H1 (cell line): ENCODE measurements at regions not wholly inside any gene's neighbourhood (a gene's known extent, or its start where the extent isn't known, plus 50 kb on each side); places are given as distances from the start of the nearest gene placed in this dataset.

Source experiments
- CTCF ChIA-PET: fragments of 300-600 bp; sonication (Branson Sonifier 250); formaldehyde crosslinking; loops from one replicate; lab custom pipeline; 2021; ENCODE audit not compliant: partially characterized antibody; lab: Charles Lee
- POLR2A ChIA-PET: fragments of 300-600 bp; sonication (Branson Sonifier 250); formaldehyde crosslinking; loops from one replicate; lab custom pipeline; 2021; ENCODE audit warnings: inconsistent platforms; ENCODE audit not compliant: partially characterized antibody; lab: Charles Lee
- DNase-seq, 2 experiments: peaks; one replicate each; pipeline versions ENCODE4 v3.0.0 to v3.0.0-alpha.2; 2010 to 2022; ENCODE audit warnings: low spot score in 2 of 2, low read depth in 1 of 2, mixed read lengths in 1 of 2
- FAIRE-seq: peaks from 2 replicates; lab custom pipeline; 2011; peaks lifted over from hg19 to GRCh38; lab: Jason Lieb, UNC
- H2AFZ ChIP-seq: 2 replicates; pipeline ENCODE4 v1.8.1; 2012; ENCODE audit warnings: low read length, inconsistent platforms
- H2AK5ac ChIP-seq: 2 replicates; pipeline ENCODE4 v1.6.1; 2013; ENCODE audit warnings: low read depth, low read length
- H2BK120ac ChIP-seq: replicated peaks from 2 replicates; pipeline ENCODE3; 2013; ENCODE audit warnings: low read depth, low read length, inconsistent platforms
- H2BK12ac ChIP-seq: 2 replicates; pipeline ENCODE4 v1.6.1; 2013; ENCODE audit warnings: low read depth, low read length
- H2BK15ac ChIP-seq: 2 replicates; pipeline ENCODE4 v1.6.1; 2013; ENCODE audit warnings: low read length
- H2BK20ac ChIP-seq: 2 replicates; pipeline ENCODE4 v1.6.1; 2013; ENCODE audit warnings: low read length
- H2BK5ac ChIP-seq: 2 replicates; pipeline ENCODE4 v1.6.1; 2013; ENCODE audit warnings: low read depth, low read length
- H3K14ac ChIP-seq: 2 replicates; pipeline ENCODE4 v1.6.1; 2013; ENCODE audit warnings: inconsistent platforms; ENCODE audit not compliant: insufficient read length
- H3K18ac ChIP-seq: 2 replicates; pipeline ENCODE4 v1.6.1; 2013; ENCODE audit warnings: low read length; ENCODE audit errors: extremely low read depth
- H3K23ac ChIP-seq: 2 replicates; pipeline ENCODE4 v1.6.1; 2013; ENCODE audit warnings: inconsistent platforms; ENCODE audit not compliant: insufficient read length
- H3K23me2 ChIP-seq: 2 replicates; pipeline ENCODE4 v1.6.1; 2013; ENCODE audit warnings: low read depth, low read length
- H3K27ac ChIP-seq: 2 replicates; pipeline ENCODE4 v1.6.1; 2011; ENCODE audit warnings: low read depth, low read length, inconsistent platforms
- H3K27me3 ChIP-seq, 4 experiments: replicated peaks in 1 of 4; 1 replicate in 1 of 4; 2 replicates in 3 of 4; pipeline versions ENCODE4 v1.6.1 to v1.8.1; 2011 to 2013; ENCODE audit warnings: low read length in 3 of 4, mild to moderate bottlenecking in 3 of 4, inconsistent platforms in 2 of 4, mixed read lengths in 2 of 4, moderate library complexity in 1 of 4; ENCODE audit not compliant: control insufficient read depth in 3 of 4, insufficient read depth in 3 of 4; ENCODE audit errors: extremely low read depth in 1 of 4
- H3K36me3 ChIP-seq, 4 experiments: 2 replicates each; pipeline versions ENCODE4 v1.6.1 to v1.8.1; 2011 to 2013; ENCODE audit warnings: mild to moderate bottlenecking in 4 of 4, low read length in 3 of 4, moderate library complexity in 2 of 4, control low read depth in 1 of 4, inconsistent platforms in 1 of 4; ENCODE audit not compliant: insufficient read depth in 4 of 4, control insufficient read depth in 2 of 4
- H3K4ac ChIP-seq: replicated peaks from 2 replicates; pipeline ENCODE3; 2013; ENCODE audit warnings: low read length, low read depth, mixed read lengths, inconsistent platforms; ENCODE audit not compliant: insufficient read length
- H3K4me1 ChIP-seq, 4 experiments: replicated peaks in 1 of 4; 1 replicate in 1 of 4; 2 replicates in 3 of 4; pipeline versions ENCODE4 v1.6.1 to v1.8.1; 2011 to 2013; ENCODE audit warnings: low read length in 3 of 4, inconsistent platforms in 2 of 4, mixed read lengths in 1 of 4; ENCODE audit not compliant: insufficient read depth in 4 of 4, control insufficient read depth in 3 of 4
- H3K4me2 ChIP-seq, 2 experiments: 2 replicates each; pipeline versions ENCODE4 v1.6.1 to v1.8.1; 2011 to 2013; ENCODE audit warnings: low read depth in 2 of 2, low read length in 2 of 2, control low read depth in 1 of 2, inconsistent platforms in 1 of 2, mild to moderate bottlenecking in 1 of 2; ENCODE audit not compliant: insufficient read depth in 1 of 2
- H3K4me3 ChIP-seq, 4 experiments: fragments of 200-600, 300-600 bp in 1 of 4; sonication (generic), shearing (Covaris generic), sonication (Bioruptor Twin) in 1 of 4; 2 replicates each; pipeline versions ENCODE4 v1.5.1 to v1.8.1; 2011 to 2016; ENCODE audit warnings: low read length in 4 of 4, low read depth in 3 of 4, control low read depth in 2 of 4, inconsistent platforms in 2 of 4, mild to moderate bottlenecking in 2 of 4, mixed read lengths in 1 of 4, moderate library complexity in 1 of 4; ENCODE audit not compliant: insufficient read depth in 2 of 4; ENCODE audit errors: extremely low read depth in 1 of 4
- H3K56ac ChIP-seq: replicated peaks from 2 replicates; pipeline ENCODE3; 2013; ENCODE audit warnings: low read depth, mild to moderate bottlenecking, mixed read lengths, low read length, inconsistent platforms; ENCODE audit not compliant: insufficient read length
- H3K79me1 ChIP-seq: 2 replicates; pipeline ENCODE4 v1.6.1; 2013; ENCODE audit warnings: low read depth, low read length, control low read depth
- H3K79me2 ChIP-seq, 2 experiments: 2 replicates each; pipeline versions ENCODE4 v1.6.1 to v1.8.1; 2012 to 2013; ENCODE audit warnings: low read length in 2 of 2, mild to moderate bottlenecking in 2 of 2, inconsistent platforms in 1 of 2; ENCODE audit not compliant: insufficient read depth in 2 of 2, control insufficient read depth in 1 of 2
- H3K9ac ChIP-seq, 4 experiments: replicated peaks in 1 of 4; 1 replicate in 1 of 4; 2 replicates in 3 of 4; pipeline versions ENCODE4 v1.6.1 to v1.8.1; 2011 to 2013; ENCODE audit warnings: low read depth in 3 of 4, low read length in 3 of 4, control low read depth in 2 of 4, mild to moderate bottlenecking in 2 of 4, moderate library complexity in 2 of 4, inconsistent platforms in 1 of 4; ENCODE audit errors: extremely low read depth in 1 of 4
- H3K9me3 ChIP-seq, 2 experiments: 2 replicates each; pipeline versions ENCODE4 v1.6.1 to v1.8.1; 2012 to 2013; ENCODE audit warnings: mild to moderate bottlenecking in 2 of 2, moderate library complexity in 2 of 2, control low read depth in 1 of 2, inconsistent platforms in 1 of 2, low read depth in 1 of 2, low read length in 1 of 2, mixed read lengths in 1 of 2; ENCODE audit not compliant: insufficient read depth in 2 of 2
- H4K20me1 ChIP-seq, 2 experiments: replicated peaks in 1 of 2; 2 replicates each; pipeline versions ENCODE3 to v1.8.1; 2011 to 2013; ENCODE audit warnings: inconsistent platforms in 2 of 2, low read length in 2 of 2, mild to moderate bottlenecking in 1 of 2; ENCODE audit not compliant: insufficient read depth in 2 of 2, control insufficient read depth in 1 of 2
- H4K5ac ChIP-seq: 2 replicates; pipeline ENCODE4 v1.6.1; 2013; ENCODE audit warnings: low read length, low read depth, mixed read lengths, inconsistent platforms; ENCODE audit not compliant: insufficient read length
- H4K8ac ChIP-seq: 2 replicates; pipeline ENCODE4 v1.8.0; 2013; ENCODE audit warnings: mild to moderate bottlenecking, moderate library complexity, low read length, inconsistent platforms; ENCODE audit not compliant: insufficient read depth; ENCODE audit errors: extremely low read depth
- H4K91ac ChIP-seq: replicated peaks from 2 replicates; pipeline ENCODE3; 2013; ENCODE audit warnings: low read length, mixed read lengths, inconsistent platforms; ENCODE audit not compliant: insufficient read length
- BCL11A ChIP-seq, 2 experiments: IDR thresholded peaks; one replicate each; pipeline ENCODE4 v1.6.1; 2011; ENCODE audit warnings: low read depth in 2 of 2, low read length in 2 of 2, mild to moderate bottlenecking in 2 of 2
- CBX5 ChIP-seq: fragments of 300-800, 300-1000 bp; sonication (generic); IDR thresholded peaks from 2 replicates; pipeline ENCODE4 v1.7.1; 2016; ENCODE audit warnings: antibody characterized with exemption, low read length, low read depth
- CEBPB ChIP-seq: IDR thresholded peaks from 2 replicates; pipeline ENCODE4 v1.6.1; 2012; ENCODE audit warnings: low read depth, low read length
- CHD1 ChIP-seq: IDR thresholded peaks from 2 replicates; pipeline ENCODE4 v1.6.1; 2012; ENCODE audit warnings: low read depth, low read length, improper control_type of control experiment
- CREB1 ChIP-seq: IDR thresholded peaks from 2 replicates; pipeline ENCODE4 v1.6.1; 2012; ENCODE audit warnings: inconsistent platforms
- CTBP2 ChIP-seq: IDR thresholded peaks from 2 replicates; pipeline ENCODE4 v1.7.0; 2011; ENCODE audit warnings: borderline replicate concordance, mild to moderate bottlenecking, moderate library complexity, mixed read lengths, low read length; ENCODE audit not compliant: insufficient read depth, insufficient read length
- EZH2 ChIP-seq: fragments of 200-600 bp; sonication (generic); IDR thresholded peaks from 2 replicates; pipeline ENCODE4 v1.7.1; 2012; ENCODE audit warnings: low read depth, mild to moderate bottlenecking, moderate library complexity, low read length, inconsistent platforms; ENCODE audit not compliant: severe bottlenecking
- JUN ChIP-seq: IDR thresholded peaks from 2 replicates; pipeline ENCODE4 v1.6.1; 2011; ENCODE audit warnings: low read depth, mild to moderate bottlenecking, improper control_type of control experiment, low read length
- MAX ChIP-seq: IDR thresholded peaks from 2 replicates; pipeline ENCODE4 v1.6.1; 2012; ENCODE audit warnings: inconsistent platforms
- RXRA ChIP-seq: IDR thresholded peaks from 2 replicates; pipeline ENCODE4 v1.6.1; 2011; ENCODE audit warnings: low read depth, mild to moderate bottlenecking, low read length, moderate library complexity; ENCODE audit not compliant: insufficient read depth
- SIN3A ChIP-seq, 2 experiments: IDR thresholded peaks in 1 of 2; conservative IDR thresholded peaks in 1 of 2; 2 replicates each; pipeline ENCODE4 v1.6.1; 2011 to 2012; ENCODE audit warnings: low read length in 2 of 2, improper control_type of control experiment in 1 of 2, low read depth in 1 of 2, mild to moderate bottlenecking in 1 of 2
- SRF ChIP-seq: IDR thresholded peaks from 2 replicates; pipeline ENCODE4 v1.6.1; 2011; ENCODE audit warnings: mild to moderate bottlenecking, low read depth, low read length, moderate library complexity
- TBP ChIP-seq: IDR thresholded peaks from 2 replicates; pipeline ENCODE4 v1.6.1; 2011; ENCODE audit warnings: low read depth, low read length, improper control_type of control experiment
- WGBS, 2 experiments: shearing (Covaris generic) in 1 of 2; methylation state at CpG; one replicate each; pipeline versions ENCODE4 v1.1.6 to v1.1.7; 2013 to 2015; ENCODE audit warnings: low lambda C conversion rate in 2 of 2, mixed read lengths in 2 of 2, inconsistent platforms in 1 of 2, low coverage in 1 of 2, missing lambda C conversion rate in 1 of 2; ENCODE audit not compliant: insufficient replicate concordance in 2 of 2, insufficient coverage in 1 of 2, insufficient read length in 1 of 2; ENCODE audit errors: extremely low coverage in 1 of 2, missing lambda C conversion rate in 1 of 2; 5-methylcytosine and 5-hydroxymethylcytosine counted together

- no peak overlapping the region for H2AFZ ChIP-seq
- no peak overlapping the region for H2BK120ac ChIP-seq
- H2BK15ac ChIP-seq: no peak overlapping the region
- H3K56ac ChIP-seq: no peak overlapping the region
- no peak overlapping the region for H2BK5ac ChIP-seq
- no peaks in the 10 kb centered on the region for H3K9me3 ChIP-seq
- no peaks in the 10 kb centered on the region for H4K20me1 ChIP-seq
- no peak overlapping the region for H3K23ac ChIP-seq
- H3K27me3 ChIP-seq: no peaks in the 10 kb centered on the region
- DNase-seq (no peak), FAIRE-seq (no peak)
- H3K4me1 ChIP-seq: no peaks in the 10 kb centered on the region; a peak in 2 of 7 replicates
- H3K23me2 ChIP-seq: no peaks in the 10 kb centered on the region
- H3K36me3 ChIP-seq: no peaks in the 10 kb centered on the region
- WGBS, 2 experiments: 74% methylated on average over 2 of the region's 2 CpGs; no CpG with 5 or more reads in 1 of the 2 experiments
- H3K4me3 ChIP-seq: no peak overlapping the region
- no peak overlapping the region for H3K18ac ChIP-seq
- ChIA-PET CTCF (interaction anchor here (0.5 kb wide), 1 partner anchor 106 kb away, joined by 3 read pairs; no protein-coding TSS in a partner anchor), POLR2A (no interaction called here)
- no peak overlapping the region for H3K14ac ChIP-seq
- no peak overlapping the region for H2BK20ac ChIP-seq
- H4K5ac ChIP-seq: no peak overlapping the region
- no peak overlapping the region for H2AK5ac ChIP-seq
- no peak overlapping the region for H3K9ac ChIP-seq
- no peaks in the 10 kb centered on the region for H3K79me1 ChIP-seq
- no peak overlapping the region for H3K27ac ChIP-seq
- H2BK12ac ChIP-seq: no peak overlapping the region
- H3K4ac ChIP-seq: no peak overlapping the region
- no peak overlapping the region; a peak in 1 of 4 replicates for H3K4me2 ChIP-seq
- no peak overlapping the region for H4K91ac ChIP-seq
- no peaks in the 10 kb centered on the region for H3K79me2 ChIP-seq
- no peak overlapping the region for H4K8ac ChIP-seq
- TF ChIP-seq MAX (no peak), EZH2 (no peak), JUN (no peak), CREB1 (no peak), TBP (no peak), SIN3A (conservative IDR thresholded peaks at IDR 0.05 in 1 of 2, IDR thresholded peaks at IDR 0.05 in 1 of 2; ENCODE audit: low read depth in 1 of 2, low read length in 2 of 2) (no peak), CHD1 (no peak), SRF (no peak), CBX5 (no peak), RXRA (no peak), CEBPB (no peak), CTBP2 (no peak), BCL11A (IDR thresholded peaks at IDR 0.05; ENCODE audit: low read depth in 2 of 2, low read length in 2 of 2) (no peak)
Measured at GRCh38 chr1:90509225-90510048, 207.7 kb downstream of the BARHL2 start.
